HG02759 (cell line): ENCODE measurements at regions not wholly inside any gene's neighbourhood (a gene's known extent, or its start where the extent isn't known, plus 50 kb on each side); places are given as distances from the start of the nearest gene placed in this dataset.

ENCODE experiments used
- ATAC-seq: cut with Tn5 transposase; IDR thresholded peaks from one replicate; pipeline ENCODE4 v1.9.1; 2021; ENCODE audit warnings: mild to moderate bottlenecking, moderate library complexity; ENCODE audit not compliant: unreplicated experiment

GRCh38 chr4:67236788-67237187 lies 308.5 kb downstream of the CENPC start:
- ATAC-seq: no peak

- no peak for ATAC-seq
Measured at GRCh38 chr4:67236318-67236717, 309.0 kb downstream of the CENPC start.

GRCh38 chr4:67234296-67234695 lies 311.0 kb downstream of the CENPC start:
- ATAC-seq: no peak

- ATAC-seq: no peak
Measured at GRCh38 chr4:67229148-67229547, 316.2 kb downstream of the CENPC start.

- no peak for ATAC-seq
Measured at GRCh38 chr4:67220861-67221260, 324.4 kb downstream of the CENPC start.

GRCh38 chr4:67218883-67219282 lies 326.4 kb downstream of the CENPC start:
- ATAC-seq: no peak

GRCh38 chr4:67207941-67208441 lies 337.3 kb downstream of the CENPC start:
- no peak for ATAC-seq

GRCh38 chr4:67204441-67204840 lies 340.9 kb downstream of the CENPC start:
- no peak for ATAC-seq

GRCh38 chr4:67201334-67201733 lies 344.0 kb downstream of the CENPC start:
- no peak for ATAC-seq

GRCh38 chr4:67198727-67199126 lies 346.6 kb downstream of the CENPC start:
- ATAC-seq: no peak

- ATAC-seq: no peak
Measured at GRCh38 chr4:67167849-67168248, 377.5 kb downstream of the CENPC start.

- ATAC-seq: no peak
Measured at GRCh38 chr4:67162690-67163089, 382.6 kb downstream of the CENPC start.

- no peak for ATAC-seq
Measured at GRCh38 chr4:67161311-67161710, 384.0 kb downstream of the CENPC start.

GRCh38 chr4:67160394-67160793 lies 384.9 kb downstream of the CENPC start:
- no peak for ATAC-seq

GRCh38 chr4:67158666-67159065 lies 386.6 kb downstream of the CENPC start:
- ATAC-seq: no peak

GRCh38 chr4:67152976-67153375 lies 392.3 kb downstream of the CENPC start:
- ATAC-seq: no peak

- no peak for ATAC-seq
Measured at GRCh38 chr4:67151376-67152343, 393.6 kb downstream of the CENPC start.

- no peak for ATAC-seq
Measured at GRCh38 chr4:67141586-67141985, 403.7 kb downstream of the CENPC start.

- no peak for ATAC-seq
Measured at GRCh38 chr4:67134616-67135015, 410.7 kb downstream of the CENPC start.

GRCh38 chr4:67133162-67133561 lies 412.1 kb downstream of the CENPC start:
- ATAC-seq: no peak

- peak; percentile 96 for ATAC-seq
Measured at GRCh38 chr4:67131224-67131623, 414.1 kb downstream of the CENPC start.

GRCh38 chr4:67130411-67130810 lies 414.9 kb downstream of the CENPC start:
- ATAC-seq: no peak
